Esophagus muscularis mucosa (tissue), 4 donors: ENCODE measurements at regions not wholly inside any gene's neighbourhood (a gene's known extent, or its start where the extent isn't known, plus 50 kb on each side); places are given as distances from the start of the nearest gene placed in this dataset.

Experiments used
- DNase-seq: peaks from one replicate; pipeline ENCODE4 v3.0.0-alpha.2; 2017; ENCODE audit errors: extremely low spot score
- H3K27ac ChIP-seq, 4 donors: fragments of 200-600 bp; sonication (generic); replicated peaks in 1 of 4; 1 replicate in 3 of 4; 2 replicates in 1 of 4; pipeline ENCODE4 v1.5.1; 2016 to 2019; ENCODE audit warnings: mild to moderate bottlenecking in 1 of 4
- H3K27me3 ChIP-seq, 4 donors: fragments of 200-600 bp; sonication (generic); one replicate each; pipeline versions ENCODE4 v1.5.1 to v1.6.0; 2016 to 2019
- H3K36me3 ChIP-seq, 4 donors: fragments of 200-600 bp; sonication (generic); one replicate each; pipeline ENCODE4 v1.5.1; 2016 to 2019
- H3K4me1 ChIP-seq, 4 donors: fragments of 200-600 bp; sonication (generic); one replicate each; pipeline ENCODE4 v1.5.1; 2016 to 2019
- H3K4me3 ChIP-seq, 4 donors: fragments of 200-600 bp; sonication (generic); 1 replicate in 2 of 4; 2 replicates in 2 of 4; pipeline ENCODE4 v1.5.1; 2016 to 2019; ENCODE audit warnings: mild to moderate bottlenecking in 4 of 4, moderate library complexity in 1 of 4
- H3K9me3 ChIP-seq, 4 donors: fragments of 200-600 bp; sonication (generic); 1 replicate in 3 of 4; 2 replicates in 1 of 4; pipeline ENCODE4 v1.5.1; 2016 to 2019
- EP300 ChIP-seq: sonication (generic); formaldehyde crosslinking; IDR thresholded peaks from one replicate; pipeline ENCODE4 v1.6.1; 2017; ENCODE audit warnings: antibody characterized with exemption
- POLR2A ChIP-seq: fragments of 450-650 bp; IDR thresholded peaks from one replicate; pipeline ENCODE4 v1.6.1; 2017; ENCODE audit warnings: antibody characterized with exemption, moderate library complexity, mild to moderate bottlenecking, low read depth
- POLR2AphosphoS5 ChIP-seq, 2 donors: sonication (generic); formaldehyde crosslinking; IDR thresholded peaks; one replicate each; pipeline ENCODE4 v1.6.1; 2017; ENCODE audit warnings: antibody characterized with exemption in 2 of 2
- WGBS: methylation state at CpG from one replicate; pipeline ENCODE4 v1.1.5; 2018; 5-methylcytosine and 5-hydroxymethylcytosine counted together
- intact Hi-C: fragments of 100-400 bp; cut with DNase I; formaldehyde crosslinking; loops from one replicate; pipeline ENCODE4 v1.15.1; 2023
- TF ChIP-seq, protein P1 (sequence below), 3 experiments: fragments of 200-600 bp in 2 of 3; fragments of 450-650 bp in 1 of 3; sonication (generic) in 2 of 3; IDR thresholded peaks; one replicate each; pipeline ENCODE4 v1.5.1; 2017 to 2019; ENCODE audit warnings: antibody characterized with exemption in 3 of 3, mild to moderate bottlenecking in 2 of 3, moderate library complexity in 1 of 3

DNA sequence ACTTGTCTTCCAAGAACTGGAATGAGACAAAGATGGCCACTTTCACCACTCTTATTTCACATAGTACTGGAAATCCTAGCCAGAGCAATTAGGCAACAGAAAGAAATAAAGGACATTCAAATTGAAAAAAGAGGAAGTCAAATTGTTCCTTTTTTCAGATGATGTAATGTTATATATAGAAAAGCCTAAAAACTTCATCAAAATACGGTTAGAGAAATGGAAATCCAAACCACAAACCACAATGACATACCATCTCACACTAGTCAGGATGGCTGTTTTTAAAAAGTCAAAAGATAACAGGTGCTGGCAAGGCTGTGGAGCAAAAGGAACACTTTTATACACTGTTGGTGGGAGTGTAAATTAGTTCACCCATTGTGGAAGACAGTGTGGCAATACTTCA lies 113.3 kb upstream of the SPRY2 start:
- Histone ChIP-seq H3K36me3 (no peaks in the 10 kb centered on the region), H3K27ac (no peak overlapping the region), H3K9me3 (no peaks in the 10 kb centered on the region), H3K4me1 (peaks cover 0 to 17% (median 0%) of the 10 kb centered on the region in 4 donors), H3K27me3 (no peaks in the 10 kb centered on the region), H3K4me3 (no peak overlapping the region)
- 64% methylated on average over 1 of the region's 1 CpG for WGBS
- no peak for DNase-seq
- intact Hi-C loops = no loop called here
- TF ChIP-seq POLR2A (no peak), EP300 (no peak), POLR2AphosphoS5 (IDR thresholded peaks at IDR 0.05) (no peak)
- TF ChIP-seq, protein P1, sequence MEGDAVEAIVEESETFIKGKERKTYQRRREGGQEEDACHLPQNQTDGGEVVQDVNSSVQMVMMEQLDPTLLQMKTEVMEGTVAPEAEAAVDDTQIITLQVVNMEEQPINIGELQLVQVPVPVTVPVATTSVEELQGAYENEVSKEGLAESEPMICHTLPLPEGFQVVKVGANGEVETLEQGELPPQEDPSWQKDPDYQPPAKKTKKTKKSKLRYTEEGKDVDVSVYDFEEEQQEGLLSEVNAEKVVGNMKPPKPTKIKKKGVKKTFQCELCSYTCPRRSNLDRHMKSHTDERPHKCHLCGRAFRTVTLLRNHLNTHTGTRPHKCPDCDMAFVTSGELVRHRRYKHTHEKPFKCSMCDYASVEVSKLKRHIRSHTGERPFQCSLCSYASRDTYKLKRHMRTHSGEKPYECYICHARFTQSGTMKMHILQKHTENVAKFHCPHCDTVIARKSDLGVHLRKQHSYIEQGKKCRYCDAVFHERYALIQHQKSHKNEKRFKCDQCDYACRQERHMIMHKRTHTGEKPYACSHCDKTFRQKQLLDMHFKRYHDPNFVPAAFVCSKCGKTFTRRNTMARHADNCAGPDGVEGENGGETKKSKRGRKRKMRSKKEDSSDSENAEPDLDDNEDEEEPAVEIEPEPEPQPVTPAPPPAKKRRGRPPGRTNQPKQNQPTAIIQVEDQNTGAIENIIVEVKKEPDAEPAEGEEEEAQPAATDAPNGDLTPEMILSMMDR (IDR thresholded peaks at IDR 0.05) = no peak

DNA sequence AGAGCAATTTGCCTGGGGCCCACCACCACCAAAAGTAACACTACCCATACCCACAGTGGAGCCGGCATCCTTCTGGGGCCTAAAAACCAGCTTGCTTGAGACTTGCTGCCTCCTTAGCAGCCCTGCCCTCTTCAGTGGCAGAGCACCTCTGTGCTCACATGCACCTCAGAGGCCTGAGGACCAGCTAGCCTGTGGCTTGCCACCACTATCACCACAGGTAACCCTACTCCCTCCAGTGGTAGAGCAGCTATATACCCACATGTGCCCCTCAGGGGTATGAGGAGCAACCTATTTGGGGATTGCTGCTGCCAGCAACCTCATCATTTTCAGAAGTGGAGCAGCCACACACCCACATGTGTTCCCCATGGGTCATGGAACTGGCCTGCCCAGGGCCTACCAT lies 111.4 kb upstream of the SPRY2 start:
- intact Hi-C loops = no loop called here
- WGBS = no CpG with 5 or more reads among the region's 1 CpG
- no peak overlapping the region for H3K4me3 ChIP-seq
- DNase-seq = no peak
- H3K27ac ChIP-seq = no peak overlapping the region
- TF ChIP-seq EP300 (no peak), POLR2AphosphoS5 (IDR thresholded peaks at IDR 0.05) (no peak)
- TF ChIP-seq, protein P1 (IDR thresholded peaks at IDR 0.05) = no peak
- peaks cover 0 to 13% (median 0%) of the 10 kb centered on the region in 4 donors for H3K4me1 ChIP-seq
- no peaks in the 10 kb centered on the region for H3K36me3 ChIP-seq
- no peaks in the 10 kb centered on the region for H3K9me3 ChIP-seq
- H3K27me3 ChIP-seq = no peaks in the 10 kb centered on the region

DNA sequence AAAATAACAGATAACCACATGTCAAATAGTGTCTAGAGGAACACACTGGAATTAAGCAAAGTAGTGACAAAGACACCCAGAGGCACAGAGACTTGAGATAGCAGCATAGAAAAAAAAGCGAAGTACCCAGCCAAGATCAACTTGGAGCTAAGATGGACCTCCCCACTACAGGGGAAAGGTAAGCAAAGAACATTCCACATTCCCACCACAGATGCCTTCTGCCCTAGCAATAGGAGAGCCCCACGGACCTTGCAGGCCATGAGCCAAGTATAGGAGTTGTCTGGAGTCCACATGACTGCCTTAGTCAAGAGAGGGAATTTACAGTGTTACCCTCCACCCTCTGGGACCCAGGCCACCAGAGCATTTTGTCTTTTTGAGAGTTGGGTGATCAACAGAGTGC lies 110.7 kb upstream of the SPRY2 start:
- peaks cover 0 to 13% (median 0%) of the 10 kb centered on the region in 4 donors for H3K4me1 ChIP-seq
- H3K36me3 ChIP-seq = no peaks in the 10 kb centered on the region
- no peak for TF ChIP-seq POLR2AphosphoS5 (IDR thresholded peaks at IDR 0.05)
- TF ChIP-seq EP300 = no peak
- no peak for TF ChIP-seq POLR2A
- TF ChIP-seq, protein P1 (IDR thresholded peaks at IDR 0.05) = no peak
- no peak overlapping the region for H3K27ac ChIP-seq
- H3K27me3 ChIP-seq = no peaks in the 10 kb centered on the region
- intact Hi-C loops = no loop called here
- no peak overlapping the region for H3K4me3 ChIP-seq
- whole genome bisulfite sequencing = 81% methylated on average over 2 of the region's 2 CpGs
- no peaks in the 10 kb centered on the region for H3K9me3 ChIP-seq
- DNase-seq = no peak

DNA sequence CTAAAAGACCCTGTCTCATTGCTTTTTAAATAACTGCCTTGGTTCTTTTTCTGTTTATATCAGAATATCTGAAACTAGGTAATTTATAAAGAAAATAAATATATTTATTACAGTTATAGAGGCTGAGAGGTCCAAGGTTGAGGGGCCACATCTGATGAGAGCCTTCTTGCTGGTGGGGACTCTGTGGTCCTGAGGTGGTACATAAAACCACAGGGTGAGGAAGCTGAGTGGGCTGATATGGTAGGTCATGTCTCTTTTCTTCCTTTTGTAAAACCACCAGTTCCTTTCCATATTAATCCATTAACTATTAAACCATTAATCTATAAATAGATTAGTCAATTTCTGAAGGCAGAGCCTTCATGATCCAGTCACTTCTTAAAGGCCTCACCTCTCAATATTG lies 109.5 kb upstream of the SPRY2 start:
- intact Hi-C loops = no loop called here
- Histone ChIP-seq H3K36me3 (no peaks in the 10 kb centered on the region), H3K27me3 (no peaks in the 10 kb centered on the region), H3K4me3 (no peak overlapping the region), H3K27ac (no peak overlapping the region), H3K9me3 (no peaks in the 10 kb centered on the region), H3K4me1 (peaks cover 0 to 13% (median 0%) of the 10 kb centered on the region in 4 donors)
- no peak for DNase-seq
- no peak for TF ChIP-seq POLR2AphosphoS5 (IDR thresholded peaks at IDR 0.05)
- TF ChIP-seq POLR2A = no peak
- no peak for TF ChIP-seq EP300
- TF ChIP-seq, protein P1 (IDR thresholded peaks at IDR 0.05) = no peak

DNA sequence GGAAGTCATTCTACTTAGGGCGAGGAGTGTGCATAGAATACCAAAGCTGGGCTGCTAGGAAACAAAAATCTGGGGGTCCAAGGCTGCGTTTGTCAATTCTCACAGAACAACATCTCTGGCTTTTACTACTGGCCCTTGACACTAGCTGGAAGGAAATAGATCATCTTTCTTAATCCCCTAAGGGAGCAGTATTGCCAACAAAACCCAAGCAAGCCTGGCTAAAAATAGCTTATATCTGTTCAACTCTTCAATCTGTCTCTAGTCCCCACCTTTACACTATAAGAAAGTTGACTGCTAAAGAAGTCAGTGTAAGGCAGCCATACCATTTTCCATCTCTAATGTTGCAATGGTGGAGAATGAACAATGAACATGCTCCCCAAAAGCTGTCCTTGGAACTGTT lies 107.8 kb upstream of the SPRY2 start:
- H3K36me3 ChIP-seq = no peaks in the 10 kb centered on the region
- intact Hi-C loops = no loop called here
- H3K27me3 ChIP-seq = no peaks in the 10 kb centered on the region
- 70% methylated on average over 2 of the region's 2 CpGs for WGBS
- no peak overlapping the region for H3K27ac ChIP-seq
- H3K9me3 ChIP-seq = no peaks in the 10 kb centered on the region
- no peak for DNase-seq
- TF ChIP-seq, protein P1 (IDR thresholded peaks at IDR 0.05) = no peak
- TF ChIP-seq POLR2A = no peak
- TF ChIP-seq EP300 = no peak
- no peak for TF ChIP-seq POLR2AphosphoS5 (IDR thresholded peaks at IDR 0.05)
- peaks cover 0 to 13% (median 0%) of the 10 kb centered on the region in 4 donors for H3K4me1 ChIP-seq
- no peak overlapping the region for H3K4me3 ChIP-seq
